A673 (cell line): ENCODE measurements at regions not wholly inside any gene's neighbourhood (a gene's known extent, or its start where the extent isn't known, plus 50 kb on each side); places are given as distances from the start of the nearest gene placed in this dataset.

ENCODE experiments used
- BruUV-seq: library from RNA; stranded (reverse); fragments of 400-500 nt; replicated peaks from 2 replicates; lab custom pipeline; 2021; lab: Mats Ljungman, UMichigan
- CTCF ChIA-PET: fragments of 300-600 bp; sonication (Branson Sonifier 250); formaldehyde crosslinking; loops from one replicate; lab custom pipeline; 2022; ENCODE audit warnings: antibody characterized with exemption; lab: Charles Lee
- POLR2A ChIA-PET: fragments of 300-600 bp; sonication (Branson Sonifier 250); formaldehyde crosslinking; loops from one replicate; lab custom pipeline; 2022; ENCODE audit warnings: antibody characterized with exemption; ENCODE audit not compliant: low non-redundant PET; lab: Charles Lee
- DNase-seq: peaks from one replicate; pipeline ENCODE4 v3.0.0-alpha.2; 2015; ENCODE audit warnings: low spot score
- H3K27ac ChIP-seq: fragments of 200-600 bp; sonication (generic); 2 replicates; pipeline ENCODE4 v1.5.1; 2016; ENCODE audit warnings: mixed run types, low read depth, mild to moderate bottlenecking, mixed read lengths, antibody characterized with exemption, low read length; ENCODE audit not compliant: poor library complexity, severe bottlenecking
- H3K27me3 ChIP-seq: fragments of 200-600 bp; sonication (generic); replicated peaks from 2 replicates; pipeline ENCODE4 v1.6.1; 2017; ENCODE audit warnings: mixed run types, low read depth, mild to moderate bottlenecking, mixed read lengths, antibody characterized with exemption, low read length; ENCODE audit not compliant: insufficient read depth, poor library complexity
- H3K36me3 ChIP-seq: fragments of 200-600 bp; sonication (generic); 2 replicates; pipeline ENCODE4 v1.6.1; 2016; ENCODE audit warnings: mixed run types, mild to moderate bottlenecking, mixed read lengths, antibody characterized with exemption, low read length; ENCODE audit not compliant: insufficient read depth, poor library complexity, severe bottlenecking
- H3K4me1 ChIP-seq: fragments of 200-600 bp; sonication (generic); 2 replicates; pipeline ENCODE4 v1.6.1; 2017; ENCODE audit warnings: mixed run types, mild to moderate bottlenecking, mixed read lengths, antibody characterized with exemption, low read length; ENCODE audit not compliant: insufficient read depth, poor library complexity, severe bottlenecking
- H3K4me3 ChIP-seq: fragments of 200-600 bp; sonication (generic); 2 replicates; pipeline ENCODE4 v1.5.1; 2016; ENCODE audit warnings: low read depth, mixed run types, mild to moderate bottlenecking, mixed read lengths, low read length; ENCODE audit not compliant: poor library complexity, severe bottlenecking
- H3K9me3 ChIP-seq: fragments of 200-600 bp; sonication (generic); 2 replicates; pipeline ENCODE4 v1.6.1; 2016; ENCODE audit warnings: mixed run types, low read depth, mild to moderate bottlenecking, mixed read lengths, antibody characterized with exemption, low read length; ENCODE audit not compliant: poor library complexity, severe bottlenecking
- CTCF ChIP-seq: fragments of 300-800, 200-600 bp; sonication (generic); conservative IDR thresholded peaks from 2 replicates; pipeline ENCODE4 v1.5.1; 2017; ENCODE audit warnings: low read depth, mild to moderate bottlenecking, antibody characterized with exemption, low read length, moderate library complexity, mixed read lengths
- EZH2 ChIP-seq: fragments of 200-600 bp; sonication (generic); IDR thresholded peaks from 2 replicates; pipeline ENCODE4 v1.6.1; 2017; ENCODE audit warnings: borderline replicate concordance, low read depth, mild to moderate bottlenecking, mixed read lengths, antibody characterized with exemption, low read length; ENCODE audit not compliant: poor library complexity, severe bottlenecking
- intact Hi-C: fragments of 100-400 bp; cut with micrococcal nuclease; formaldehyde crosslinking; loops from one replicate; pipeline ENCODE4 v1.10.0; 2022; ENCODE audit not compliant: unreplicated experiment

GRCh38 chr3:40715551-40715950 is 190.8 kb downstream of the ZNF621 start:
- ChIA-PET POLR2A (no interaction called here), CTCF (no interaction called here)
- Histone ChIP-seq H3K9me3 (no peaks in the 10 kb centered on the region), H3K27me3 (no peaks in the 10 kb centered on the region), H3K27ac (no peak overlapping the region), H3K36me3 (no peaks in the 10 kb centered on the region), H3K4me1 (no peaks in the 10 kb centered on the region), H3K4me3 (no peak overlapping the region)
- intact Hi-C loops: no loop called here
- no TSS peak for BruUV-seq
- TF ChIP-seq CTCF: no peak
- TF ChIP-seq EZH2: no peak
- DNase-seq: no peak

- no TSS peak for BruUV-seq
These were observed 192.7 kb downstream of the ZNF621 start for GRCh38 chr3:40717471-40717870.

GRCh38 chr3:40718209-40718608 is 193.4 kb downstream of the ZNF621 start:
- H3K27ac ChIP-seq: no peak overlapping the region
- H3K9me3 ChIP-seq: no peaks in the 10 kb centered on the region
- H3K4me3 ChIP-seq: no peak overlapping the region
- no peaks in the 10 kb centered on the region for H3K36me3 ChIP-seq
- no peak for TF ChIP-seq CTCF
- no peak for DNase-seq
- no peaks in the 10 kb centered on the region for H3K27me3 ChIP-seq
- CTCF ChIA-PET: no interaction called here
- no TSS peak for BruUV-seq
- no peaks in the 10 kb centered on the region for H3K4me1 ChIP-seq
- POLR2A ChIA-PET: no interaction called here
- intact Hi-C loops: no loop called here

More at GRCh38 chr3:40717471-40717870, 192.7 kb downstream of the ZNF621 start:
- no peaks in the 10 kb centered on the region for H3K4me1 ChIP-seq
- intact Hi-C loops: no loop called here
- H3K27ac ChIP-seq: no peak overlapping the region
- no peak overlapping the region for H3K4me3 ChIP-seq
- no peak for DNase-seq
- POLR2A ChIA-PET: no interaction called here
- no peaks in the 10 kb centered on the region for H3K36me3 ChIP-seq
- H3K9me3 ChIP-seq: no peaks in the 10 kb centered on the region
- TF ChIP-seq EZH2: no peak
- H3K27me3 ChIP-seq: no peaks in the 10 kb centered on the region
- CTCF ChIA-PET: no interaction called here

- TF ChIP-seq CTCF (no peak), EZH2 (no peak)
- Histone ChIP-seq H3K4me1 (no peaks in the 10 kb centered on the region), H3K9me3 (no peaks in the 10 kb centered on the region), H3K4me3 (no peak overlapping the region), H3K36me3 (no peaks in the 10 kb centered on the region), H3K27me3 (no peaks in the 10 kb centered on the region), H3K27ac (no peak overlapping the region)
- POLR2A ChIA-PET: no interaction called here
- CTCF ChIA-PET: no interaction called here
- DNase-seq: no peak
- intact Hi-C loops: no loop called here
- BruUV-seq: no TSS peak
These were observed 193.9 kb downstream of the ZNF621 start for GRCh38 chr3:40718681-40719080.
